ENCODE measurements at regions not wholly inside any gene's neighbourhood (a gene's known extent, or its start where the extent isn't known, plus 50 kb on each side); places are given as distances from the start of the nearest gene placed in this dataset.

DNA sequence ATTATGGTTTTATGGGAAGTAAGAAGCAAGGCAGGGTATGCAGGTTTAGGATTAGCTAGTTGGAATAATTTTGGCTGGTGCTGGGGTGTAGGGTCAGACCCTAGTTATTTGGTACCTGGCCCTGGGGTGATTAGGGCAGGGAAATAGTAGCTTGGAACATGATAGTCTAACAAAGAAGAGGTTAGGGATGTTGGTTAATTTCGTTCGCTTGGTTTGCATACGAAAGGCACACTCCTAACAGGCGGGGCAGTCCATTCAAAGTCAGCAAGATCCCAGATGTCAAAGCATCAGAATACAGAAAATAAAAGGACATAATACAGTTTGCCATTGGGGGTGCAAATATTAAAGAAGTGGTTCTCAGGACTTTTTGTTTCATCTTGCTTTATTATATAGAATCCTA lies 55.7 kb upstream of the ITPRID1 start:
- H3K27me3 ChIP-seq = no peaks in the 10 kb centered on the region
- no peaks in the 10 kb centered on the region for H3K36me3 ChIP-seq
- H3K4me1 ChIP-seq = no peaks in the 10 kb centered on the region
- H3K9me3 ChIP-seq = no peaks in the 10 kb centered on the region
- H3K4me3 ChIP-seq = no peak overlapping the region
- FAIRE-seq = no peak
- intact Hi-C loops (cut with DNase I) = no loop called here
- DNase-seq = no peak
- 87 to 88% methylated on average over 4 of the region's 4 CpGs for WGBS, 2 donors
- TF ChIP-seq CTCF (IDR thresholded peaks at IDR 0.05) = no peak
- ATAC-seq = no peak
- H3K27ac ChIP-seq = no peak overlapping the region

- H3K4me3 ChIP-seq = no peak overlapping the region
- H3K9me3 ChIP-seq = no peaks in the 10 kb centered on the region
- H3K36me3 ChIP-seq = no peaks in the 10 kb centered on the region
- ATAC-seq (no peak), FAIRE-seq (no peak), DNase-seq (no peak)
- WGBS, 2 donors = 86 to 90% methylated on average over 3 of the region's 3 CpGs
- intact Hi-C loops (cut with DNase I) = no loop called here
- no peak overlapping the region for H3K27ac ChIP-seq
- no peaks in the 10 kb centered on the region for H3K4me1 ChIP-seq
- TF ChIP-seq CTCF (IDR thresholded peaks at IDR 0.05) = no peak
- no peaks in the 10 kb centered on the region for H3K27me3 ChIP-seq
Observed at GRCh38 chr7:31462636-31463035, 51.3 kb upstream of the ITPRID1 start.

All from pancreas (tissue), 10 donors.